ENCODE measurements at regions not wholly inside any gene's neighbourhood (a gene's known extent, or its start where the extent isn't known, plus 50 kb on each side); places are given as distances from the start of the nearest gene placed in this dataset.
"Not testable (repeated sequence)": the region's sequence is repeated elsewhere in the genome, so short reads cannot be mapped to it uniquely, and the experiment has no call there.

GRCh38 chr6:76745388-76745787 is 672.9 kb upstream of the IMPG1 start:
- not testable (repeated sequence) for H3K9me3 ChIP-seq (replicated peaks in 1 of 2; ENCODE audit: control insufficient read depth in 2 of 2, insufficient read depth in 1 of 2, low read depth in 1 of 2, low read length in 2 of 2); H3K23ac ChIP-seq (ENCODE audit: low read depth, low read length, poor library complexity); H3K18ac ChIP-seq (ENCODE audit: low read length); H4K91ac ChIP-seq (ENCODE audit: low read depth, low read length, poor library complexity); H3K27me3 ChIP-seq (ENCODE audit: control insufficient read depth in 3 of 3, insufficient read depth in 3 of 3, low read depth in 1 of 3, low read length in 3 of 3); H4K8ac ChIP-seq (ENCODE audit: low read depth, low read length); H2BK120ac ChIP-seq (ENCODE audit: low read depth, low read length); H3K27ac ChIP-seq (replicated peaks; ENCODE audit: low read length); DNase-seq (ENCODE audit: low spot score); H2BK12ac ChIP-seq (ENCODE audit: low read length); H2BK15ac ChIP-seq (ENCODE audit: low read length); H3K79me1 ChIP-seq (ENCODE audit: low read depth, low read length); H2BK5ac ChIP-seq (ENCODE audit: low read length); H3K4me2 ChIP-seq (ENCODE audit: insufficient read depth, low read length, poor library complexity, severe bottlenecking); H3K4me1 ChIP-seq (ENCODE audit: control insufficient read depth in 2 of 2, insufficient read depth in 1 of 2, low read depth in 1 of 2, low read length in 2 of 2); H3K4ac ChIP-seq (ENCODE audit: low read length); H2AK5ac ChIP-seq (ENCODE audit: low read depth, low read length); H2AFZ ChIP-seq (ENCODE audit: low read length); H3K9ac ChIP-seq (ENCODE audit: low read depth, low read length, poor library complexity); H3K4me3 ChIP-seq (ENCODE audit: low read length in 2 of 2); H3K36me3 ChIP-seq (replicated peaks in 1 of 2; ENCODE audit: control insufficient read depth in 2 of 2, insufficient read depth in 2 of 2, low read length in 2 of 2); H3K14ac ChIP-seq (ENCODE audit: low read length)
- no CpG with 5 or more reads among the region's 3 CpGs for WGBS, 2 donors (ENCODE audit: extremely low coverage in 2 of 2, insufficient read length in 2 of 2, insufficient replicate concordance in 1 of 2)

GRCh38 chr6:76744151-76744720 is 671.8 kb upstream of the IMPG1 start:
- not testable (repeated sequence) for H3K4ac ChIP-seq (ENCODE audit: low read length); H2AFZ ChIP-seq (ENCODE audit: low read length); H3K18ac ChIP-seq (ENCODE audit: low read length); H3K36me3 ChIP-seq (replicated peaks in 1 of 2; ENCODE audit: control insufficient read depth in 2 of 2, insufficient read depth in 2 of 2, low read length in 2 of 2); H2AK5ac ChIP-seq (ENCODE audit: low read depth, low read length); H2BK12ac ChIP-seq (ENCODE audit: low read length); DNase-seq (ENCODE audit: low spot score); H3K4me1 ChIP-seq (ENCODE audit: control insufficient read depth in 2 of 2, insufficient read depth in 1 of 2, low read depth in 1 of 2, low read length in 2 of 2); H3K4me3 ChIP-seq (ENCODE audit: low read length in 2 of 2); H4K91ac ChIP-seq (ENCODE audit: low read depth, low read length, poor library complexity); H3K4me2 ChIP-seq (ENCODE audit: insufficient read depth, low read length, poor library complexity, severe bottlenecking); H3K9me3 ChIP-seq (replicated peaks in 1 of 2; ENCODE audit: control insufficient read depth in 2 of 2, insufficient read depth in 1 of 2, low read depth in 1 of 2, low read length in 2 of 2); H4K8ac ChIP-seq (ENCODE audit: low read depth, low read length); H2BK5ac ChIP-seq (ENCODE audit: low read length); H2BK15ac ChIP-seq (ENCODE audit: low read length); H3K14ac ChIP-seq (ENCODE audit: low read length); H3K79me1 ChIP-seq (ENCODE audit: low read depth, low read length); H3K27ac ChIP-seq (replicated peaks; ENCODE audit: low read length); H3K23ac ChIP-seq (ENCODE audit: low read depth, low read length, poor library complexity); H3K9ac ChIP-seq (ENCODE audit: low read depth, low read length, poor library complexity); H2BK120ac ChIP-seq (ENCODE audit: low read depth, low read length); H3K27me3 ChIP-seq (ENCODE audit: control insufficient read depth in 3 of 3, insufficient read depth in 3 of 3, low read depth in 1 of 3, low read length in 3 of 3)
- WGBS, 2 donors (ENCODE audit: extremely low coverage in 2 of 2, insufficient read length in 2 of 2, insufficient replicate concordance in 1 of 2): no CpG with 5 or more reads among the region's 38 CpGs

DNA sequence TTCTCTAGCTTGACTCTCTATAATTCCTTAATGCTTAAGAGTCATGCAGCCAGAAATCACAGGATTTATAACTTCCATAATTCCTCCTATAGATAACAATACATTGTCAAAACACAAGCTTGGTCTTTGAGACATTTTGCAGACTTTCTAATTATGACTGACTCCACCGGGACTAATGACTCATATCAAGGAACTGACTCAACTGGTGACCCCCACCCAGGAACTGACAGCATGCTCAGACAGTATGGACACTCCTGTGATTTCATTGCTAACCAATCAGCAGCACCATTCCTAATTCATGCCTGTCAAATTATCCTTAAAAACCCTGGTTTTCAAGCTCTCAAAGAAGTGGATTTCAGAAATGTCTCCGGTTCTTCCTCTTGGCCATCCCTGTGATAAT is 670.5 kb upstream of the IMPG1 start:
- Histone ChIP-seq H3K4me2 (ENCODE audit: insufficient read depth, low read length, poor library complexity, severe bottlenecking) (no peak overlapping the region), H3K27ac (replicated peaks; ENCODE audit: low read length) (no peak overlapping the region), H2AFZ (ENCODE audit: low read length) (no peak overlapping the region), H2BK12ac (ENCODE audit: low read length) (no peak overlapping the region), H3K4ac (ENCODE audit: low read length) (no peak overlapping the region), H3K4me1 (ENCODE audit: control insufficient read depth in 2 of 2, insufficient read depth in 1 of 2, low read depth in 1 of 2, low read length in 2 of 2) (no peaks in the 10 kb centered on the region), H4K8ac (ENCODE audit: low read depth, low read length) (no peak overlapping the region), H2BK5ac (ENCODE audit: low read length) (no peak overlapping the region), H3K23ac (ENCODE audit: low read depth, low read length, poor library complexity) (no peak overlapping the region), H3K4me3 (ENCODE audit: low read length in 2 of 2) (no peak overlapping the region), H3K9me3 (replicated peaks in 1 of 2; ENCODE audit: control insufficient read depth in 2 of 2, insufficient read depth in 1 of 2, low read depth in 1 of 2, low read length in 2 of 2) (peaks cover 0 to 3% of the 10 kb centered on the region in 2 donors), H3K27me3 (ENCODE audit: control insufficient read depth in 3 of 3, insufficient read depth in 3 of 3, low read depth in 1 of 3, low read length in 3 of 3) (no peaks in the 10 kb centered on the region), H2BK15ac (ENCODE audit: low read length) (no peak overlapping the region), H3K18ac (ENCODE audit: low read length) (no peak overlapping the region), H3K9ac (ENCODE audit: low read depth, low read length, poor library complexity) (no peak overlapping the region), H4K91ac (ENCODE audit: low read depth, low read length, poor library complexity) (no peak overlapping the region), H3K36me3 (replicated peaks in 1 of 2; ENCODE audit: control insufficient read depth in 2 of 2, insufficient read depth in 2 of 2, low read length in 2 of 2) (no peaks in the 10 kb centered on the region), H3K14ac (ENCODE audit: low read length) (no peak overlapping the region), H3K79me1 (ENCODE audit: low read depth, low read length) (no peaks in the 10 kb centered on the region), H2AK5ac (ENCODE audit: low read depth, low read length) (no peak overlapping the region), H2BK120ac (ENCODE audit: low read depth, low read length) (no peak overlapping the region)
- no peak for DNase-seq (ENCODE audit: low spot score)
- no CpG with 5 or more reads among the region's 2 CpGs for WGBS, 2 donors (ENCODE audit: extremely low coverage in 2 of 2, insufficient read length in 2 of 2, insufficient replicate concordance in 1 of 2)

DNA sequence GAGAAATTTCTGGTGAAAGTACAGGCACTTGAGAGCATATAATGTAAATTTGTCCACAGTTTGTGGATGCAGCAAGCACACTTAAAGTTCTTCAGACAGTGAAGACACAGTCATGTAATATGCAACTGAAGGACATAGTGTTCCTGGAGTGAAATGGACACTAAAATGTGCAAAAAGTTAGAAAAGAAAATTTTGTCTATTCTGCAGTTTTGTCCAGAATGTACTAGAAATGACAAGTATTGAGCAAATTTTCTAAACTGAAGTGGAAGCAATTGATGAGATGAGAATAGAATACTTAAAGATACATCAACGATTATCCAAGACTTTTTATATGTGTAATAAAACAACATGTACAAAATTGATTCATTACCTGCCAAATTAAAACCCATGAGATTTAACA is 647.0 kb upstream of the IMPG1 start:
- Histone ChIP-seq H2BK15ac (ENCODE audit: low read length) (no peak overlapping the region), H4K91ac (ENCODE audit: low read depth, low read length, poor library complexity) (no peak overlapping the region), H2AFZ (ENCODE audit: low read length) (no peak overlapping the region), H3K14ac (ENCODE audit: low read length) (no peak overlapping the region), H3K4me2 (ENCODE audit: insufficient read depth, low read length, poor library complexity, severe bottlenecking) (no peak overlapping the region), H3K27ac (replicated peaks; ENCODE audit: low read length) (no peak overlapping the region), H2BK120ac (ENCODE audit: low read depth, low read length) (no peak overlapping the region), H2BK5ac (ENCODE audit: low read length) (no peak overlapping the region), H3K27me3 (ENCODE audit: control insufficient read depth in 3 of 3, insufficient read depth in 3 of 3, low read depth in 1 of 3, low read length in 3 of 3) (no peaks in the 10 kb centered on the region), H3K4me3 (ENCODE audit: low read length in 2 of 2) (no peak overlapping the region), H2BK12ac (ENCODE audit: low read length) (no peak overlapping the region), H3K4me1 (ENCODE audit: control insufficient read depth in 2 of 2, insufficient read depth in 1 of 2, low read depth in 1 of 2, low read length in 2 of 2) (no peaks in the 10 kb centered on the region), H3K36me3 (replicated peaks in 1 of 2; ENCODE audit: control insufficient read depth in 2 of 2, insufficient read depth in 2 of 2, low read length in 2 of 2) (no peaks in the 10 kb centered on the region), H2AK5ac (ENCODE audit: low read depth, low read length) (no peak overlapping the region), H3K79me1 (ENCODE audit: low read depth, low read length) (no peaks in the 10 kb centered on the region), H3K9me3 (replicated peaks in 1 of 2; ENCODE audit: control insufficient read depth in 2 of 2, insufficient read depth in 1 of 2, low read depth in 1 of 2, low read length in 2 of 2) (no peaks in the 10 kb centered on the region), H3K9ac (ENCODE audit: low read depth, low read length, poor library complexity) (no peak overlapping the region), H3K18ac (ENCODE audit: low read length) (no peak overlapping the region), H4K8ac (ENCODE audit: low read depth, low read length) (no peak overlapping the region), H3K23ac (ENCODE audit: low read depth, low read length, poor library complexity) (no peak overlapping the region), H3K4ac (ENCODE audit: low read length) (no peak overlapping the region)
- whole genome bisulfite sequencing, 2 donors (ENCODE audit: extremely low coverage in 2 of 2, insufficient read length in 2 of 2, insufficient replicate concordance in 1 of 2): no CpG with 5 or more reads among the region's 1 CpG
- no peak for DNase-seq (ENCODE audit: low spot score)

All from neuronal stem cell (in vitro differentiated cells).